Stimulated activated CD4-positive, alpha-beta T cell treated with anti-CD3 and anti-CD28 coated beads, Interleukin-4, amount 100 ng/mL, for 24 hours (primary cell): ENCODE measurements at regions not wholly inside any gene's neighbourhood (a gene's known extent, or its start where the extent isn't known, plus 50 kb on each side); places are given as distances from the start of the nearest gene placed in this dataset.
"Not testable (repeated sequence)": the region's sequence is repeated elsewhere in the genome, so short reads cannot be mapped to it uniquely, and the experiment has no call there.

Source experiments
- DNase-seq: peaks from one replicate; pipeline ENCODE4 v3.0.0-alpha.2; 2020

DNA sequence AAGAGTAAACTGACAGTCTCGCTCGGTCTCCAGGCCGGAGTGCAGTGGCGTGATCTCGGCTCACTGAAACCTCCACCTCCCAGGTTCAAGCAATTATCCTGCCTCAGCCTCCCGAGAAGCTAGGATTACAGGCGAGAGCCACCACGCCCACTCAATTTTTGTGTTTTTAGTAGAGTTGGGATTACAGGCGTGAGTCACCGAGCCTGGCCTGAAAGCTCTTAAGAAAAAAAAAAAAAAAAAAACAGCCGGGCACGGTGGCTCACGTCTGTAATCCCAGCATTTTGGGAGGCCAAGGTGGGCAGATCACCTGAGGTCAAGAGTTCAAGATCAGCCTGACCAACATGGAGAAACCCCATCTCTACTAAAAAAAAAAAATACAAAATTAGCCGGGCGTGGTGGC lies 55.3 kb upstream of the THOC2 start:
- DNase-seq: not testable (repeated sequence)

DNA sequence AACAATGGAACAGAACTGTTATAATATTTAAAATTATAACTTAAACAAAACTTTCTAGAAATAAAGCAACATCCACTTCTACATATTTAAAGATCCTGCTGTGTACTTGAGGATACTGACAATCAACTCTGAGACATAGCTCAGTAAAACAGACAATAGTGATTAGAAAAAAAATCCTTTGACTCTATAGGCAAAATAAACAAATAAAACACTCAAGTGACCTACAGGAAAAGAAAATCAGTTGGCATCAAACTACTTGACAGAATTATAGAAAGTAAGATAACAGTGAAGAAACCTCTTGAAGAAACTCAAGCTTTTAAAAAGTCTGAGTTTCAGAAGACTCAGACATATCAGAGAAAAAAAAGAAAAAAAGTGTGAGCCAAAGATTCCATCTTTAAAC lies 55.9 kb upstream of the THOC2 start:
- DNase-seq: no peak

DNA sequence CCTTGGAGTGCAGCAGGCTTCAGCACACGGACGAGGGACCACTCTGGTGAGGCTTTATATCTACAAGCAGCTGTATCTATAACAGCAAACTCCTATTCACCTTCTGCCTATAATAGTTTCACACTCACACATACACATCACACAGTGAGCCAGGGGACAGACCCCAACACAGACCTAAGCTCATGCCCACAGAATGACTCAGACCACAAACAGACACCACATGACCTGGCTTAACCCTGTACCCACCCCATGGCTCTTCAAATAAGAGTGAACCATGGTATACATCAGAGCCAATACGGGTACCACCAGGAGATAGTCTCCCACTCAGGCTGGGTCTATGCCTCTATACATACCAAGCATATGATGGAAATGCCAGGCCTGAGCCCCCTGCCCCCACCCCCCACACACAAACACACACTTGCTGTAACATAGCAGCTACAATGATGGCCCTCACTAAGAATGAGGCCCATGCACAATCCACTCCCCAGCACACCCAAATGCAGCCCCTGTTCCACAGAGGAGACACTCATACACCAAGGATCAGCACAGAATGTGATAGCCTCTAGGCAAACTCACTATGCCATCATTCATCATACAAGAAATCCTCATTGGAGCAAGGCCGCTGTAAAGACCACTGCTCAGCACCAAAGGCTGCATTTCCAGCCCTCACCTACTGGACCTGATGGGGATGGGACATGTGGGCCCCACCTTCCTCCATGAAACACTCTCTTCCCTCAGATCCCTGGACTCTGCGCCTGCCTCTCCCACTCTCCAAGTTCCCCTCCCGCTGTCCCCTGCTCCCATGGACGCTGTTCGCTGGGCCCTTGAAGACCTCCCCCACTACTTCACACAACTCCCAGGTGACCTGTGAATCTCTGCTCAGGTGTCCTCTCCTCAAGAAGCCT lies 62.1 kb upstream of the XIAP start:
- no peak for DNase-seq

DNA sequence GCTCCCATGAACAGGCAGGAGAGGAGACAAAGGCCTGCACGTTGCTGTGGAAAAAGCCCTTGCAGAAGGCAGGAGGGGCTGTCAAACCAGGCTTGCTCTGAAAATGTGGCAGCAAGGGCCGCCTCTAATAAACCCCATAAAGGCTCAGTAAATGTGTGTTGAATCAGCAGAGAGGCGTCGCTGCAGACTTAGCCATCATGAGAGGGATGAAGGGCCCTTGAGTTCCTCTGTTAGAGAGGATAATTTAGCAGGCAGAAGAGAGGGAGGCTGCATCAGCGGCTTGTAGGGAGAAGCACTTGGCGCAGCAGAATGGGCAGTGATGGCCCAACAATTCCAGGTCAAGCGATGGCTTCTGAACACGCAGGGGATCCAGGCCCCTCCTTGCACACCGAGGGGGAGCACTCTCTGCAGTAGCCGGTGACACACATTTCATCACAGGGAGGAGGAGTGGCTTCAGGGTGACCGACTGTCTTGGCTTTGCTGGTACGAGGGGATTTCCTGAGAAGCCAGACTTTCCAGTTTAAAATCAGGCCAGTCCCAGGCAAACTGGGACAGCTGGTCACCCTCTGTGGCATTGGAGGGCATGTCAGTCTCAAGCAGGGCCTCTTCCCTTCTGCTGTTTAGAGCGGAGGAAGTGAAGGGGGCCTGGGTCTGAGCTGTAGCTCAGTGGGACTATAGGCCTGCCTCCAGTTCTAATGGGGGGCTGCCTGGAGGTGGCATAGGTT lies 61.0 kb upstream of the XIAP start:
- DNase-seq: not testable (repeated sequence)

DNA sequence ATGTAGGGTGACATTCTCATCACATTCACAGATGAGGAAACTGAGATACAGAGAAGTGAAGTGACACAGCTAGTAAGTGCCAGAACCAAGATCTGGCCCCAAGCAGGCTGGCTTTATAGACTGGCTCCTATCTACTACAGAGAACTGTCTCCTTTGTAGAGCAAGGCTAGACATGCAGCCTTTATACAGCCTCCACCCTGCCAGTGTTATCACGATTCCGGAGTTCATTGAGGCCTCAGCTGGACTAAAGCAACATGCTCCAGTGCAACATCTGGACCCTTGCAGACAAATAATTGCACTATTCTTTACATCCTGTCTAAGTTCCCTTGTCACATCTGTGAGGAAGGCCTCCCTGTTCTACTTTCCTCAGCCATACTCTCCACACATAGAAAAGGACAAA lies 58.0 kb upstream of the XIAP start:
- no peak for DNase-seq

DNA sequence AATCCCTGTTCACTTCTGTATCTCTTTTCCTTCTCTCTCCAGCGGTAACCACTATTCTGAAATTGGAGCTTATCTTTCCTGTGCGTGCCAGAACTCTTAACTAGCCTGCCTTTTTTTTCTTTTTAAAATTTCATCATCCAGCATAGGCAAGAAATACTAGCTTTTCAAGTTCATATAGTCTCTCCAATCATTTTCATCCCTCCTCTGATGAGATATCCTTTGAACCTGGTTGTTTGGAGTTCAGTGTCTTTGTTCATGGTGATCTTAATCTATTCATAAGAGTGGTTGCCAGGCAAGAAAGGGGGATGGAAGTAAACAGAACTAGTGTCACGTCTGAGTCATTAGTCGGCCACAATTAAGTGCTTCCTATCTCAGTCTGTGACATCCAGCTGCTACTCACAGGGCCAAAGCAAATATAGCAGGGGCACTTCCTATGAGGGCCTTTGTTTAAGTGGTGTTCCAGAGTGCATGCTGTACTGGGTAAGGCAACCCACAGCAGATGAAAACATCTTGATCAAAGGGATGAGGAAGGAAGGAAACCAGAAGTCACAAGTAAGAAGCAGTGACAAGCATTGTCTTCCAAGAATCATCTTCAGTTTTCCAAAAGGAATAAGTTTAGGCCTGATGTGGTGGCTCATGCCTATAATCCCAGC lies 56.4 kb upstream of the XIAP start:
- DNase-seq: peak; percentile 19

DNA sequence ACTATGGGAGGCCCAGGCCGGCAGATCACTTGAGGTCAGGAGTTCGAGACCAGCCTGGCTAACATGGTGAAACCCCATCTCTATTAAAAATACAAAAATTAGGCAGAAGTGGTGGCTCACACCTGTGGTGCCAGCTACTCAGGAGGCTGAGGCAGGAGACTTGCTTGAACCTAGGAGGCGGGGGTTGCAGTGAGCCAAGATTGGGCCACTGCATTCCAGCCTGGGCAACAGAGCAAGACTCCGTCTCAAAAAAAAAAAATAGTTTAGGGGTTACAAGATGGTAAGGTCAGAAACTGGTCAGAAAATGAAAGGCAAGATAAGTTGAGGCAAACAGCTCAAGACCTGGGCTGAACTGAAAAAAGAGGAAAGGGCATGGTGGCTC lies 55.9 kb upstream of the XIAP start:
- DNase-seq: not testable (repeated sequence)

DNA sequence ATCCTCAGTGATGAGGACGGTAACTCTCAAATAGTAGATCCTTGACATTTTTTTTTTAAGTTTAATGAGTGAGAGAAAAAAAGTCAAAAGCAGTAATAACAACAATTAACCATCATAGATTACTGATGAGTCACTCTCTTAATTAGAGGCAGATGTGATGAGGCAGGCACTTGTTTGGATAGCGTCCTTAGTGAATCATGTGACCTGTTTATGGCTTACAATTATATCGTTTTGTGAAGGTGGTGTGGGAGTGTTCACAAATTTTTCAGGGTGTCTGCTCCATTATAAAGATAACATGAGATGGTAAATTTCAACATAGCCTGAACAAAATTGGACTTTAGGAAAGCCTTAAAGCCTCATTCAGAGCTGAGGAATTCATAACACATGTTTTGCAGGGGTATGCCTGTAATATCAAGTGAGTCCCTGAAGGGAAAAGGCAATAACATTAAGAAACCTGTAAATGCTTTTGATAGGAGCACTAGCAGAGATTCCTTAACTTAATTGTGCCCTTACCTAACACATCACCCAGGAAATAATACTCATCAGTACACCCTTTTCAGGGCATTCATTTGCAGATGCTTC lies 51.9 kb upstream of the XIAP start:
- DNase-seq: no peak

DNA sequence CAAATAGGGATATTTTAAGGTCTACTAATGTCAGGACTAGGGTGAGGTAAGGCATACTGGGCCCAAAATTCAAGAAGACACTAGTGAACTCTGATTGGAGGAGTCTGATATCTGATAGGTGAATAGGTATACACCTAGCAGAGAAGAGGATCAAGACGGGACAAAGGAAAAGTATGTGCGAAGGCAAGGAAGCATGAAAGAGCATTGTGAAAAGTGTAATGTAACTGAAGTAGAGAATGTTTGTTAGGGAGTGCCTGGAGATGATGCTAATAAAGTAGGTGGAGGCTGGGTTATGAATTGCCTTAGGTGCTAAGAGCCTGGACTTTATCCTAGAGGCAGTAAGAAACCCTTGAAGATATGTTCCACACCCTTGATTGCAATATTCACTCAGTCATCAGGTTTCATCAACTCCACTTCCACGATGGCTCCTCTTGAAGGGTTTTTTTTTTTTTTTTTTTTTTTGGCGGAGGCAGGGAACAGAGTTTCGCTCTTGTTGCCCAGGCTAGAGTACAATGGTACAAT lies 49.9 kb upstream of the XIAP start:
- DNase-seq: no peak
